Adrenal gland (tissue), 9 donors: ENCODE measurements at regions not wholly inside any gene's neighbourhood (a gene's known extent, or its start where the extent isn't known, plus 50 kb on each side); places are given as distances from the start of the nearest gene placed in this dataset.
"Not testable (repeated sequence)": the region's sequence is repeated elsewhere in the genome, so short reads cannot be mapped to it uniquely, and the experiment has no call there.

ENCODE experiments used
- DNase-seq, 7 donors: peaks; one replicate each; pipeline ENCODE4 v3.0.0-alpha.2; 2019 to 2020
- H3K27ac ChIP-seq, 5 donors: fragments of 200-600 bp; sonication (generic) in 4 of 5; 1 replicate in 3 of 5; 2 replicates in 2 of 5; pipeline versions ENCODE4 v1.5.1 to v1.8.0; 2016 to 2020; ENCODE audit warnings: mild to moderate bottlenecking in 1 of 5
- H3K27me3 ChIP-seq: fragments of 200-600 bp; 2 replicates; pipeline ENCODE4 v1.8.0; 2021
- H3K36me3 ChIP-seq, 2 donors: fragments of 200-600 bp; replicated peaks in 1 of 2; 1 replicate in 1 of 2; 2 replicates in 1 of 2; pipeline versions ENCODE4 v1.5.1 to v1.8.0; 2018 to 2022
- H3K4me1 ChIP-seq, 2 donors: fragments of 200-600 bp; replicated peaks in 1 of 2; 1 replicate in 1 of 2; 2 replicates in 1 of 2; pipeline versions ENCODE4 v1.5.1 to v1.8.0; 2018 to 2021
- H3K4me3 ChIP-seq, 4 donors: fragments of 200-600 bp; sonication (generic) in 3 of 4; one replicate each; pipeline ENCODE4 v1.5.1; 2016 to 2018
- H3K9me3 ChIP-seq, 3 donors: fragments of 200-600 bp; sonication (generic) in 1 of 3; replicated peaks in 1 of 3; 1 replicate in 2 of 3; 2 replicates in 1 of 3; pipeline versions ENCODE4 v1.5.1 to v1.8.0; 2016 to 2021
- CTCF ChIP-seq, 6 experiments: fragments of 450-650 bp in 4 of 6; fragments of 200-600 bp in 2 of 6; sonication (generic) in 1 of 6; IDR thresholded peaks; 1 replicate in 5 of 6; 2 replicates in 1 of 6; pipeline versions ENCODE4 v1.5.1 to v1.8.0; 2016 to 2021; ENCODE audit warnings: antibody characterized with exemption in 6 of 6, mild to moderate bottlenecking in 2 of 6, moderate library complexity in 1 of 6
- POLR2A ChIP-seq, 2 donors: fragments of 450-650 bp; IDR thresholded peaks; one replicate each; pipeline ENCODE4 v1.6.1; 2017; ENCODE audit warnings: antibody characterized with exemption in 2 of 2, mild to moderate bottlenecking in 2 of 2, moderate library complexity in 1 of 2
- WGBS, 4 donors: extraction: QIAGEN DNeasy Blood & Tissue Kit in 2 of 4; methylation state at CpG; one replicate each; pipeline versions ENCODE4 v1.1.5 to v1.1.7; 2013 to 2017; 5-methylcytosine and 5-hydroxymethylcytosine counted together
- intact Hi-C, 2 donors: fragments of 100-400 bp; cut with DNase I; formaldehyde crosslinking; loops; one replicate each; pipeline versions ENCODE4 v1.14.1 to v1.15.0; 2022 to 2023
- donor health status: healthy with polysubstance abuse.
- donor health status: Bipolar disorder and iron deficiency.
- donor health status: DM: yes; HTN: yes; CAD: no.
- donor health status: DM: no; HTN: no; CAD: no.
- donor health status: DM: no; HTN: no; CAD: no.

- Histone ChIP-seq H3K4me3 (no peak overlapping the region), H3K9me3 (peaks cover 0 to 12% (median 0%) of the 10 kb centered on the region in 3 donors), H3K27me3 (no peaks in the 10 kb centered on the region), H3K4me1 (no peaks in the 10 kb centered on the region), H3K27ac (no peak overlapping the region), H3K36me3 (no peaks in the 10 kb centered on the region)
- no peak for DNase-seq
- WGBS, 4 donors: 24 to 42% (median 33%) methylated on average over 3 of the region's 3 CpGs
- no peak for TF ChIP-seq POLR2A (IDR thresholded peaks at IDR 0.05)
- intact Hi-C loops: no loop called here
These were observed 157.6 kb upstream of the LRFN5 start for GRCh38 chr14:41449066-41449465.

GRCh38 chr14:41446008-41446407 lies 160.7 kb upstream of the LRFN5 start:
- H3K9me3 ChIP-seq: no peaks in the 10 kb centered on the region
- no peak for DNase-seq
- H3K36me3 ChIP-seq: no peaks in the 10 kb centered on the region
- no peaks in the 10 kb centered on the region for H3K4me1 ChIP-seq
- no peak overlapping the region for H3K27ac ChIP-seq
- intact Hi-C loops: no loop called here
- no peak overlapping the region for H3K4me3 ChIP-seq
- 53 to 70% (median 63%) methylated on average over 2 of the region's 2 CpGs for WGBS, 4 donors
- H3K27me3 ChIP-seq: no peaks in the 10 kb centered on the region
- TF ChIP-seq CTCF (IDR thresholded peaks at IDR 0.05) (no peak), POLR2A (IDR thresholded peaks at IDR 0.05) (no peak)

- no peak for DNase-seq
- TF ChIP-seq POLR2A (IDR thresholded peaks at IDR 0.05) (no peak), CTCF (IDR thresholded peaks at IDR 0.05) (no peak)
- WGBS, 4 donors: 67 to 75% (median 71%) methylated on average over 3 of the region's 3 CpGs
- Histone ChIP-seq H3K27ac (no peak overlapping the region), H3K27me3 (no peaks in the 10 kb centered on the region), H3K4me3 (no peak overlapping the region), H3K9me3 (peaks cover 0 to 6% (median 0%) of the 10 kb centered on the region in 3 donors), H3K4me1 (no peaks in the 10 kb centered on the region), H3K36me3 (no peaks in the 10 kb centered on the region)
- intact Hi-C loops: no loop called here
These were observed 183.2 kb upstream of the LRFN5 start for GRCh38 chr14:41423503-41423902.

GRCh38 chr14:41421308-41421707 lies 185.4 kb upstream of the LRFN5 start:
- WGBS, 4 donors: 93 to 98% (median 96%) methylated on average over 6 of the region's 6 CpGs

GRCh38 chr14:41419709-41420108 lies 187.0 kb upstream of the LRFN5 start:
- Histone ChIP-seq H3K4me1 (no peaks in the 10 kb centered on the region), H3K36me3 (no peaks in the 10 kb centered on the region), H3K4me3 (no peak overlapping the region), H3K27ac (no peak overlapping the region), H3K9me3 (peaks cover 0 to 6% (median 0%) of the 10 kb centered on the region in 3 donors), H3K27me3 (no peaks in the 10 kb centered on the region)
- no peak for DNase-seq
- WGBS, 4 donors: 80 to 85% (median 82%) methylated on average over 4 of the region's 4 CpGs
- TF ChIP-seq CTCF (IDR thresholded peaks at IDR 0.05) (no peak), POLR2A (IDR thresholded peaks at IDR 0.05) (no peak)
- intact Hi-C loops: no loop called here

More at GRCh38 chr14:41421308-41421707, 185.4 kb upstream of the LRFN5 start:
- H3K36me3 ChIP-seq, H3K4me1 ChIP-seq, intact Hi-C loops, H3K27me3 ChIP-seq, H3K9me3 ChIP-seq, H3K27ac ChIP-seq, H3K4me3 ChIP-seq, DNase-seq: not testable (repeated sequence)
